OCI-LY1 (cell line): ENCODE measurements at regions not wholly inside any gene's neighbourhood (a gene's known extent, or its start where the extent isn't known, plus 50 kb on each side); places are given as distances from the start of the nearest gene placed in this dataset.

ENCODE experiments used
- H2AFZ ChIP-seq: fragments of 200-600 bp; sonication (generic), shearing (Covaris generic); 2 replicates; pipeline ENCODE4 v1.6.0; 2014; ENCODE audit warnings: antibody characterized with exemption, mild to moderate bottlenecking, low read length
- H3F3A ChIP-seq: fragments of 200-600 bp; sonication (generic), shearing (Covaris generic); 2 replicates; pipeline ENCODE4 v1.6.0; 2014; ENCODE audit warnings: mild to moderate bottlenecking, antibody characterized with exemption, low read length, moderate library complexity; ENCODE audit not compliant: insufficient read depth
- H3K27ac ChIP-seq: fragments of 200-600 bp; sonication (generic); 2 replicates; pipeline ENCODE4 v1.5.1; 2014; ENCODE audit warnings: low read length, mixed run types, mild to moderate bottlenecking, low read depth; ENCODE audit not compliant: poor library complexity, severe bottlenecking
- H3K27me3 ChIP-seq: fragments of 200-600 bp; sonication (generic); 2 replicates; pipeline ENCODE4 v1.6.0; 2014; ENCODE audit warnings: antibody characterized with exemption, mild to moderate bottlenecking, low read length, moderate library complexity; ENCODE audit not compliant: insufficient read depth
- H3K36me3 ChIP-seq: fragments of 200-600 bp; sonication (generic); 2 replicates; pipeline ENCODE4 v1.6.1; 2014; ENCODE audit warnings: mild to moderate bottlenecking, antibody characterized with exemption, low read length, moderate library complexity, mixed read lengths; ENCODE audit not compliant: insufficient read depth
- H3K4me1 ChIP-seq: fragments of 200-600 bp; sonication (generic); 2 replicates; pipeline ENCODE4 v1.5.1; 2014; ENCODE audit warnings: mild to moderate bottlenecking, low read length, moderate library complexity; ENCODE audit not compliant: insufficient read depth, severe bottlenecking
- H3K4me2 ChIP-seq: fragments of 200-600 bp; sonication (generic), shearing (Covaris generic); 2 replicates; pipeline ENCODE4 v1.6.1; 2014; ENCODE audit warnings: low read length
- H3K4me3 ChIP-seq: fragments of 200-600 bp; sonication (generic); 2 replicates; pipeline ENCODE4 v1.5.1; 2014; ENCODE audit warnings: low read length, low read depth, mild to moderate bottlenecking, mixed read lengths; ENCODE audit not compliant: poor library complexity, severe bottlenecking
- H3K79me2 ChIP-seq: fragments of 200-600 bp; shearing (Covaris generic); 2 replicates; pipeline ENCODE4 v1.6.1; 2016; ENCODE audit warnings: mixed run types, low read length, mixed read lengths; ENCODE audit not compliant: insufficient read depth
- H3K9ac ChIP-seq: fragments of 200-600 bp; sonication (generic), shearing (Covaris generic); 2 replicates; pipeline ENCODE4 v1.6.1; 2014; ENCODE audit warnings: mild to moderate bottlenecking, low read length, mixed read lengths
- H3K9me2 ChIP-seq: fragments of 200-600 bp; sonication (generic), shearing (Covaris generic); 2 replicates; pipeline ENCODE4 v1.6.1; 2014; ENCODE audit warnings: low read depth, mild to moderate bottlenecking, low read length, mixed read lengths
- H3K9me3 ChIP-seq: fragments of 200-600 bp; shearing (Covaris generic); 2 replicates; pipeline ENCODE4 v1.6.1; 2014; ENCODE audit warnings: low read length, mixed read lengths
- H4K20me1 ChIP-seq: fragments of 200-600 bp; sonication (generic), shearing (Covaris generic); 2 replicates; pipeline ENCODE4 v1.6.0; 2016; ENCODE audit warnings: mild to moderate bottlenecking, low read length; ENCODE audit not compliant: insufficient read depth
- CTCF ChIP-seq: fragments of 200-600 bp; sonication (generic), shearing (Covaris generic); IDR thresholded peaks from 2 replicates; pipeline ENCODE4 v1.5.1; 2017; ENCODE audit warnings: mild to moderate bottlenecking, antibody characterized with exemption, low read length, moderate library complexity, mixed read lengths
- EZH2 ChIP-seq: fragments of 200-600 bp; sonication (generic), shearing (Covaris generic); IDR thresholded peaks from 2 replicates; pipeline ENCODE4 v1.8.0; 2017; ENCODE audit warnings: borderline replicate concordance, mixed run types, mild to moderate bottlenecking, antibody characterized with exemption, low read length, moderate library complexity, mixed read lengths

- Histone ChIP-seq H3K4me2 (no peak overlapping the region), H3K27ac (no peak overlapping the region), H3K4me1 (no peaks in the 10 kb centered on the region), H4K20me1 (no peaks in the 10 kb centered on the region), H3K9ac (no peak overlapping the region), H3K27me3 (no peaks in the 10 kb centered on the region), H3K9me2 (no peaks in the 10 kb centered on the region), H3K4me3 (no peak overlapping the region), H2AFZ (no peak overlapping the region), H3K79me2 (no peaks in the 10 kb centered on the region), H3F3A (no peaks in the 10 kb centered on the region), H3K36me3 (no peaks in the 10 kb centered on the region), H3K9me3 (no peaks in the 10 kb centered on the region)
- no peak for TF ChIP-seq CTCF
- TF ChIP-seq EZH2: no peak
Observed at GRCh38 chr13:61151062-61151461, 264.6 kb downstream of the PCDH20 start.

GRCh38 chr13:61149331-61149730 is 266.3 kb downstream of the PCDH20 start:
- H3K4me1 ChIP-seq: no peaks in the 10 kb centered on the region
- no peaks in the 10 kb centered on the region for H3K36me3 ChIP-seq
- no peaks in the 10 kb centered on the region for H4K20me1 ChIP-seq
- TF ChIP-seq EZH2 (no peak), CTCF (no peak)
- no peaks in the 10 kb centered on the region for H3K79me2 ChIP-seq
- H3F3A ChIP-seq: no peaks in the 10 kb centered on the region
- H3K27ac ChIP-seq: no peak overlapping the region
- no peak overlapping the region for H2AFZ ChIP-seq
- no peaks in the 10 kb centered on the region for H3K27me3 ChIP-seq
- no peak overlapping the region for H3K4me2 ChIP-seq
- no peak overlapping the region for H3K9ac ChIP-seq
- no peak overlapping the region for H3K4me3 ChIP-seq
- no peaks in the 10 kb centered on the region for H3K9me2 ChIP-seq
- 0 out of 2 replicates have a peak, but pooled peaks cover 4% of the 10 kb centered on the region for H3K9me3 ChIP-seq

- Histone ChIP-seq H3K9ac (no peak overlapping the region), H3K4me3 (no peak overlapping the region), H3K27ac (no peak overlapping the region), H3K9me2 (no peaks in the 10 kb centered on the region), H3K79me2 (no peaks in the 10 kb centered on the region), H2AFZ (no peak overlapping the region), H3F3A (no peaks in the 10 kb centered on the region), H3K27me3 (no peaks in the 10 kb centered on the region), H3K9me3 (0 out of 2 replicates have a peak, but pooled peaks cover 4% of the 10 kb centered on the region), H3K4me1 (no peaks in the 10 kb centered on the region), H4K20me1 (no peaks in the 10 kb centered on the region), H3K4me2 (no peak overlapping the region), H3K36me3 (no peaks in the 10 kb centered on the region)
- TF ChIP-seq CTCF (no peak), EZH2 (no peak)
Observed at GRCh38 chr13:61148691-61149315, 266.8 kb downstream of the PCDH20 start.
